GM18505 (cell line): ENCODE measurements at regions not wholly inside any gene's neighbourhood (a gene's known extent, or its start where the extent isn't known, plus 50 kb on each side); places are given as distances from the start of the nearest gene placed in this dataset.
"Not testable (repeated sequence)": the region's sequence is repeated elsewhere in the genome, so short reads cannot be mapped to it uniquely, and the experiment has no call there.

Source experiments
- ATAC-seq: cut with Tn5 transposase; IDR thresholded peaks from one replicate; pipeline ENCODE4 v1.9.1; 2021; ENCODE audit not compliant: unreplicated experiment
- POLR2A ChIP-seq: IDR thresholded peaks from 4 replicates; pipeline ENCODE4 v1.6.1; 2011; ENCODE audit warnings: borderline replicate concordance; ENCODE audit not compliant: insufficient read depth, insufficient read length; ENCODE audit errors: extremely low read depth

- TF ChIP-seq POLR2A, result no peak
- peak; percentile 28 for ATAC-seq
Measured at GRCh38 chr20:48003021-48003420, 217.7 kb upstream of the SULF2 start.

- TF ChIP-seq POLR2A, result no peak
- ATAC-seq, result peak; percentile 85
Measured at GRCh38 chr20:48002517-48002970, 217.3 kb upstream of the SULF2 start.

GRCh38 chr20:47999166-47999565, 213.9 kb upstream of the SULF2 start:
- no peak for ATAC-seq
- no peak for TF ChIP-seq POLR2A

GRCh38 chr20:47998736-47999135, 213.5 kb upstream of the SULF2 start:
- TF ChIP-seq POLR2A, result no peak
- ATAC-seq, result no peak

- no peak for ATAC-seq
- no peak for TF ChIP-seq POLR2A
Measured at GRCh38 chr20:47995661-47996060, 210.4 kb upstream of the SULF2 start.

- ATAC-seq, result no peak
- TF ChIP-seq POLR2A, result no peak
Measured at GRCh38 chr20:47993817-47994216, 208.5 kb upstream of the SULF2 start.

- no peak for ATAC-seq
- no peak for TF ChIP-seq POLR2A
Measured at GRCh38 chr20:47993035-47993755, 207.9 kb upstream of the SULF2 start.

GRCh38 chr20:47991875-47992488, 206.7 kb upstream of the SULF2 start:
- no peak for ATAC-seq
- TF ChIP-seq POLR2A, result no peak

- no peak for ATAC-seq
- TF ChIP-seq POLR2A, result no peak
Measured at GRCh38 chr20:47990507-47991150, 205.3 kb upstream of the SULF2 start.

GRCh38 chr20:47989957-47990356, 204.7 kb upstream of the SULF2 start:
- no peak for TF ChIP-seq POLR2A
- no peak for ATAC-seq

GRCh38 chr20:47988676-47989075, 203.4 kb upstream of the SULF2 start:
- ATAC-seq, result no peak
- TF ChIP-seq POLR2A, result no peak

GRCh38 chr20:47985092-47985850, 200.0 kb upstream of the SULF2 start:
- ATAC-seq, result no peak
- TF ChIP-seq POLR2A, result no peak

GRCh38 chr20:47984437-47984836, 199.2 kb upstream of the SULF2 start:
- TF ChIP-seq POLR2A, result no peak
- ATAC-seq, result no peak

- not testable (repeated sequence) for ATAC-seq
Measured at GRCh38 chr20:47983642-47984041, 198.4 kb upstream of the SULF2 start.
